NCI-H187 (cell line): ENCODE measurements at regions not wholly inside any gene's neighbourhood (a gene's known extent, or its start where the extent isn't known, plus 50 kb on each side); places are given as distances from the start of the nearest gene placed in this dataset.

ENCODE experiments used
- DNase-seq, 2 experiments: peaks; one replicate each; lab custom pipeline; 2025; lab: John Stamatoyannopoulos, UW

DNA sequence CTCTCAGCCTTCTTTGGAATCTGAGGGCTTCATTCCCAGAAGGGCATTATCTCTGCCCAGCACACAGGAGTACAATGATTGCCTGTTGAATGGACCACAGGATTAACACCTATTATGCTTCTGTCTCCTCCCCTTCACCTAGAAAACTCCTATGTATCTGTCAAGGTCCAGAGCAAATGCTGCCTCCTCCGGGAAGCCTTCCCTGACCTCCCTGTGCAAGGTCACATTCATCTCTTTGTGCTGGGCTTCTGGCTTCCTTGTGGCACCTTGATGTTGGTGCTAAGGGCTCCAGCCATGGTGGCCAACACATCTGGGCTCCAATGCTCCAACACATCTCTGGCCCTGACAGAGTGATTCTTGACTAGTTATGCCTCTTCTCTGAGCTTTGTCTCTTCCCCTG is 49.9 kb upstream of the ATP2B2 start:
- no peak for DNase-seq

DNA sequence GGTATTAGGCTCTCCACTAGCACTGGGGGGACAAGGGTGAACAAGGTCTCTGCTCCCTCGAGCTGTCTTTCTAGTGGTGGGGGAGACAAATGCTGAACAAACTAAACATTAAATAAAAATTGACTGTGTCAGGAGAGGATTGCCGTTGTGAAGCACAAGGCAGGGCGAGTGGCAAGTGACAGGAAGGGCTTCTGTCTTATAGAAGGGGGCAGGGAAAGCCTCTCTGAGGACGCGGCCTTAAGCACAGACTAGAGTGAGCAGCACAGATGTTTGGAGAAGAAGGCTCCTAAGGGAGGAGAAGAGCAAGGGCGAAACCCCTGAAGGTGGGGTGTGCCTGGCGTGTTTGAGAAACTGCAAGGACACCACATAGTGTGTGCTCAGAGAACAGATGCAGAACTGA is 50.9 kb upstream of the ATP2B2 start:
- DNase-seq: no peak

DNA sequence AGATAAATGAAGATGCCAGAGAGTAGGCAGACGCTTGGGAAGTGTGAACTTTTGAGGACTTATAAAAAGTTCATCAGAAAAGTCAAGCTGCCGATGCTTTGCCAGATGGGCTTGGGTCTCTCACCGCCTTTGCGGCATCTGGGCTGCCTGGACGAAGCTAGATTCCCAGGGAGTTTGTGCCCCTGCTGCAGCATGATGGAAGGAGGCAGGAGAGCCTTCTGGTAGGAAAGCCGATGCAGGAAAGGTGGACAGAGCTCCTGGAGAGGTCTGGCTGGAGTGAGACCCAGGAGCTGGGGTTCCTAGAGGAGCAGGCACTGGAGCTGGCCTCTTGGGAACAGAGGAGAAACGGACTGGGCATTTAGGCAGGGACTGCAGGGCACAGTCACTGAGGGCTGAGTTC is 51.9 kb upstream of the ATP2B2 start:
- DNase-seq: no peak

DNA sequence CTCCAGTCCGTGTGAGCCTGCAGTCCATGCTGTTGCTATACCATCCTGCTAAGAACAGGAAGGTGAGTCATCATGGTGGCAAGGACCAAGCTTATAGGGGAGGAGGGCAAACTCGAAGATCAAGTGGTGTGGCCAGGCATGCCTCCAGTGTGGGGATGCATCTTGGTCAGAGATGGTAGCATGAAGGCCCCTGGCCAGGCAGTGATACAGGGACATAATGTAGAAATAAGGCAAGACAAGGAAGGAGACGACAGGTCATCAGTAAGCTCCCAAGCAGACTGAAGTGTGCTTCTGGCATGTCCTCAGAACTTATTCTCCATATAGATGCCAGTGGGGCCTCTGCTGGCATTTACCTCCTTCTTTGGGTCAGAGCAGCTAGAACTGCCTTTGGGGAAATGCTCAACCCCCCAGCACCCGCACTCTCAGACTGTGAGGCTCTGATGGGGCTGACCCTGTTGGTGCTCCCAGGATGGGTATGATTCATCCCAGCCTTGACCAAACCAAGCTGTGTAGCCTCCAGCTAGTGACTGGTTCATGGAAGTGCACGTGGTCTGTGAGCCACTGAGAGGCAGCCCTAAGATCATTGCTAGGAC is 52.5 kb upstream of the ATP2B2 start:
- DNase-seq: no peak

DNA sequence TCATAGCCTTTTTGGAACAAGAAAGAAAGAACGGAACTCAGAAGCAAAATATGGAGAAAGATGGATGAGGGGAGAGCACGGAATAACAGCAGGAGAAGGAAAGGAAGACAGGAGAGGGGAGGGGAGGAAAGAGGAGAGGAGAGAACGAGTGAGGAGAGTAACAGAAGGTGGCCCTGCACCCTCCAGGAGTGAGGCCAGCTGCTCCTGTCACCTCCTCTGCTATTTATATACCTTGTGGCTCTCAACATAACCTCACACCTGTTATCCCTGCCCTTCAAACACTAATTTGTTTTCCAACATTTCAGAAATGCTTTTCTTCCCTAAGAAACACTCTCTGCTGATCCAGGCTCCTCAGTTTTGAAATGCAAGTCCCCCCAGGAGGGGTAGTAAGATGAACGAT is 53.4 kb upstream of the ATP2B2 start:
- no peak for DNase-seq

DNA sequence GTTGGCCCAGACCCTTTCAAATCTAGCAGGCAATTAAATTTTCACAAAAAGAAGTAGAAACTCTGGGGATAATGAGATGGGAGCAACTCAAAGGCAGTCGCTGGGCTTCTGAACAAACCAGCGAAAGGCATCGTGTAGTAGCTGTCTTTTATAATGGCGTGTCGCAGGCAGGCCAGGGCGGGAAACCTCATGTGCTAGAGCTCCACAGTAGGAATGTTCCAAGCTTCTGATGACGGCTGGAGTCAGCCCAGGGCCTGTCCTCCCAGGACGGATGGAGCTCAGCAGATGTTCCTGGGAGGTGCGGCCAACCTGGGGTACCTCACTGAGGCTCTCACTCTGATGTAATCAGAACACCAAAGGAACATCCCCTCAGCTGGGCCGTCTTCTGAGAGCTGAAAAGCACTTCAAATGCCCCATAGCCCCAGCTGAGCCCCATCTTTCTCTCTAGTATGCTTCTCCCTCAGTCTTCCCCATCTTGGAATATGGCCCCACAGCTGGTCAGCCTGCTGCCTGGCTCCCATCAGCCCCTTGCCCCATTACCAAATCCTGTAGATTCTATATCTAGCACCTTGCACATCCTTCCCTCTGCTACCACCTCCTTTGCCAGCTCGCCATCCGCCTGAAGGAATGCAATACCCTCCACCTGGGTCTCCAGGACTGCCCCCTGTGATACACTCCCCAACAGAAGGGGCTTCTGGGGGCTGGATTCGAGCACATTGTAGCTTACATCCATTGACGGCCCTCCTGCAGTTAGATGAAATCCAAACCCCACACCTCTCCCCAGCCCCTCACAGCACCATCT is 54.9 kb upstream of the ATP2B2 start:
- no peak for DNase-seq

DNA sequence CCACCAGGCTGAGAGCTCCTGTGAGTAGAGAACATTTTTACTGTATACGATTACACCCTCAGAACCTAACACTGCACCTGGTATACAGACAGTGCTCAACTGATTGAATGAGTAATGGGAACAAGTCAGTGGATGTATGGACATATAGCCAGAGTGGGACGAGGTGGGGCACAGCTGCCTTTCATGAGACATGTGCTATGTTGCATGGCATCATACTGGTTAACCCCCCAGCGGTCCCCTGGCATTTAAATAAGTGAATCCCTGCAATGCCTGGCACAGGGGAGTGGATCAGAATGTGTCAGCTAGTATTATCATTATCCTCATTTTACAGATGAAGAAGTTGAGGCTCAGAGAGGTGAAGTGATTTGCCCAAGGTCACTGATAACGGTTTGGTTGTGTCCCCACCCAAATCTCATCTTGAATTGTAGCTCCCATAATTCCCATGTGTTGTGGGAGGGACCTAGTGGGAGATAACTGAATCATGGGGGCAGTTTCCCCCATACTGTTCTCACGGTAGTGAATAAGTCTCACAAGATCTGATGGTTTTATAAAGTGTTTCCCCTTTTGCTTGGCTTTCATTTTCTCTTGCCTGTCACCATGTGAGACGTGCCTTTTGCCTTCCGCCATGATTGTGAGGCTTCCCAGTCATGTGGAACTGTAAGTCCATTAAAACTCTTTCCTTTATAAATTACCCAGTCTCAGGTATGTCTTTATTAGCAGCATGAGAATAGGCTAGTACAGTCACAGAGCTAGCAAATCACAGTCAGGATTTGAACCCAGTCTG is 56.0 kb upstream of the ATP2B2 start:
- DNase-seq: no peak

DNA sequence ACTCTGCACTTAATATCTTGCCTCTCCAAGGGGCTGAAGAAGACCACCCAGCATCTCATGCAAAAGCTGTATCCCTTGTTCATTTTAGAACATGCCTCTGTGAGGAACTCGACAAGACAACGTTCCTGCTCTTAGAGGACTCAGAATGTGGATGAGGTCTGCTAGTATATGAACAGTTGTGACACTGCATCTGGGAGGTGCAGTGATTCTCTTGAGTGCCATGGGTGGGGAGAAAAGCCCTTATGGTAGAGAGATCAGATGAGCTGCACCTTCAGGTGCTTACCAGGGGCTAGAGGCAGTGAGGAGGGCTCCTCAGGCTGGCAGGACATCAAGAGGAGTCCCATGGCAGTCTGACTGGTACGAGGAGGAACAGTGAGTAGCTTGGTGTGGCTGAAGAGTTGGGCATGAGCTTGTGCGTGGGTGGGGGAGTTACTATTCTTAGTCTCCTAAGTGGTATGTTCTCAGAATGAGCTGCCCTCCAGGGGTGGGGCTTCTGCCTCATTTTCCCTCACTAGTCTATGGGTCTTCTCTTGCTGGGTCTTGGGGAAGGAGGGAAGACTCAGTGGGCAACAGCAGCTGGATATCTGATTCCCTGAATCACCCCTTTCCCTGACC is 56.7 kb upstream of the ATP2B2 start:
- no peak for DNase-seq

DNA sequence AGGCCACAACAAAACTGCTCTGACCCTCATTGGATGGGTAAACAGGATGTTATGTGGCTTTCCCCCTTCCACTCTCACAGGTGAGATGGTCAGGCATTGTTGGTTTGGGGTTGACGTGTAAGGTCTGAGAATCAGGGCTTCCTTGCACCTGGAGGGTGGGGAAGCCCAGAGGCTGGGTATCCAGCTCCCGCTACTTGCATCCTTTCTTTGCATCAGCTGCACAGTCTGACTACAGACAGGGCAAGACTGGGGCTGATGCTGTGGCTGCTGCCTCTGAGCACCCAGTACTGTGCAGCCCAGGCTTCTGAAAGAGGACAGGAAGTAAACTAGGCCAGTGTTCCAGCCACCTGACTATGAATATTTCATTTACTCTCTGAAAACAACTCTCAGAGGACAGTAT is 58.0 kb upstream of the ATP2B2 start:
- DNase-seq: no peak

DNA sequence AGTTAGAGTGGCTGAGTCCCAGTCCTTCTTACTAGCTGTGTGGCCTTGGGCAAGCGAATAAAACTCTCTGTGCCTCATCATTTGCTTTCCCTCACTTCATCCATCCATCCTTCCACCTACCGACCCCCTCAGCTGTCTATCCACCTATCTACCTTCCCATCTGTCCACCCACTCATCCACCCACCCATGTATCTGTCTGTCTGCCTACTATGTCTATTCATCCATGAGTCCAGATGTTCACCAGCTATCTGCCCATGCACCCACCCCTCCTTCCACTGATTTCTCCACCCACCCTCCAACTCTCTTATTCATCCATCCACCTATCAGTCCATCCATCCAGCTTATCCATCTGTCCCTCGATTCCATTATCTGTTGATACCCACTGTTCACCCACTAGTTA is 60.4 kb upstream of the ATP2B2 start:
- no peak for DNase-seq

DNA sequence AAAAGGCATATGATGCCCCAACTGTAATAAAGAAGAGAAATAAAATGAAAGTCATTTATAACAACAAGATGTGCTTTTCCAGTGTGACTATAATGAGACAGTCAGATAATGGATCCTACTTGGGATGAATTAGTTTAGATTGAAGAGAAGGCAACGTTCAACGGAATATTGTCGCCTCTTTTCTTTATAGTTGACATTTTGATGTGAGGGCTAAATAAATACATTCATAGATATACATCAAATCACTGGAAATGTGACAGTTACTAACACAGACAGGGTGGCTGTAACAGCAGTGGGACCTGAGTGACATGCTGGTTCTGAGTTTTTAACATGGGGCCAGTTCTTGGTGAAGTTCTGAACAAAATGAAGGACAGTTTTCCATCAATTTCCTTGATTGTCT is 61.1 kb upstream of the ATP2B2 start:
- no peak for DNase-seq

DNA sequence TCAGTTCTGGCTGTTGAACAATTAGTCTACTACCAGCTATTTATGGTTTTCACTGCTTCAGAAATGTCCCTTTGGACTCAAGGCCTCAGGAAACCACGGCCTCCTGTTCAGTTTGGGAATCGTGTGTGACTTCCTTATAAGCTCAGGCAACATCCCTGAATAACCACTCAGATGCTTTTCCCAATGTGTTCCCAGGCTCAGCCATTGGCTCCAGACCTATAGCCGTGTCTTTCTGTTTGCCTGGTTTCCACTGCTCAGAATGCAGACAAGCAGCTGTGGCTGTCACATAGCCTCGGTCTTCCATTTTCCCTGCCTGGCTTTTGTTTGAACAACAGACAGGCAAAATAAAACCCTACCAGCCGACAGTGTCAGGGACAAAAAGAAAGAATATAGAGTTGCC is 63.2 kb upstream of the ATP2B2 start:
- DNase-seq: no peak

DNA sequence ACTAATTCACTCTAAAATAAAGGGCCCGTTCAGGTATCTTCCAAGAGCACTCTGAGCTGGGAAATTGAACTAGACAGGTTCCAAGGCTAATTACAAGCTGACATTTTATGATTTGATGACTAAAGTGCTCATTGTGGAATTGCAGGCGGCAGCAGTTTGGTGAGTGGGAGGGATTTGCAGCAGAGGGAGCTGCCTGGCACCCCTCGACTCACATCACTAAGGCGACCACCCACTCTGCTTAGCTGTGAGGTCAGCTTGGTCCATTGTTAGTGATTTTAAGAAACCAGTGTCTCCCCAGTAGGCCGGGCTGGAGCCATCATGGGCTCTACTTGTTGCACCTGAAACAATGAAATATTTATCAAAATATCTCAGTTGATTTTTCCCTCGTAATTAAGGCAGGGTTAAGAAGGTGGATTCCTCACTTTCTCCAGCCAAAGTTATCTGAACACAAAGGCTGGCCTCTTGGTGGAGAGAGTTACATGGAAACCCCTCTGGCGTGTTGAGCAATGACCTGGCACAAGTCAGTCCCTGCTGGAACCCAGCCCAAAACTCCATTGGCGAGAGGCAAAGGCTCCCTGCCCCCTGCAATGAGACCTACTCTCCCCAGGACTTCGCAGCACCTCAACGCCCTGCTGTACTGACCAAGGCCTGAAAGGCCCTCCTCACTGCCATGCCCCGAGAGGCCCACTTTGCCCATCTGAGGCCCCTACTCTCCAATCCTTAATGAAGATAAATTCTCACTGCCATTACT is 65.0 kb upstream of the ATP2B2 start:
- no peak for DNase-seq

DNA sequence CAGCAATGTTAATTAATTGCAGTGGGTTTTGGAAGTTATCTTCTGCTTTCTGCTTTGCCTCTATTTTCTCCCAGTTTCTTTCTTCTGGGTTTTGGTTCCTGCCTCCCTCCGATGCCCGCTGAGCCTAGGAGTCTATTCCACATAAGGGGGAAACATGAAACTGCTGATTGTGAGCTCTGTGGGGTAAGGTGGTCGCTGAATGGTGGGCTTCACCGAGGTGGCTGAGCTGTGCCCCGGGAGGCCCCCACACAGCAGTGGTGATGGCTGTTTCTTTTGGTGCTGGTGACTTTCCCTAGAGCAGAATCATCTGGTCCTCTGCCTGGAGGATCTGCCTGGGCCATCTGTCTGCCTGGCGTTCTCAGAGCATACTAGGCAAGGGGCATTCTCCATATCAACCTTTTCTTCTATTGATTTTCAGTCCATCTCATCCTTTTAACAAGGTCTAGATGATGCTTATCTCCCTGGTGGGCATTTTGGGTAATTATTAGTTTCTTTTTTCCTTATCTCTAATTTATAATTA is 68.8 kb upstream of the ATP2B2 start:
- DNase-seq: no peak

DNA sequence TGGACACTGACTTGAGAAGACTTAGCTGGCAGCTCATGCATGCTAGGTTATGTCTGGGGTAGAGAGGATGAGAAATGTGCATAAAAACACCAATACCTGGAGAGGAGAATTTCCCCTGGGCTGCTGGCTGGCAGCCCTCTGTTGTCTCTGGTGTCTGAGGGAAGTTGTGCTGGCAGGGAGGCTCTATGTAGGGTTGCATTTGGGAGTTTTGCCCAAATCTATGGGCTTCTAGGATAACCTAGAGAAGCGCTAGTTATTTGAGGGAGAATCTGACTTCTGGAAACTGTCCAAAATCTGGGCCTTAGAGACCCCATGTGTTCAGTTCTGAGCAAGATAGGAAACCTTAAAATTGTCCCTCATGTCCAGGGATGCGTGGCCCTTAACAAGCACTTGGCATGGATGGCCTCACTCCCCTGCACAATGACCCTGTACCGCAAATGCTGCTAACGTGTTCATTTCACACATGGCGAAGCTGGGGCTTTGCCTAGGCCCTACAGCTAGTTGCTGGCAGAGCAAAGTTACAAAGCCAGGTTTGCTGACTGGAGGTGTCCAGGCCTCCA is 70.3 kb upstream of the ATP2B2 start:
- no peak for DNase-seq

DNA sequence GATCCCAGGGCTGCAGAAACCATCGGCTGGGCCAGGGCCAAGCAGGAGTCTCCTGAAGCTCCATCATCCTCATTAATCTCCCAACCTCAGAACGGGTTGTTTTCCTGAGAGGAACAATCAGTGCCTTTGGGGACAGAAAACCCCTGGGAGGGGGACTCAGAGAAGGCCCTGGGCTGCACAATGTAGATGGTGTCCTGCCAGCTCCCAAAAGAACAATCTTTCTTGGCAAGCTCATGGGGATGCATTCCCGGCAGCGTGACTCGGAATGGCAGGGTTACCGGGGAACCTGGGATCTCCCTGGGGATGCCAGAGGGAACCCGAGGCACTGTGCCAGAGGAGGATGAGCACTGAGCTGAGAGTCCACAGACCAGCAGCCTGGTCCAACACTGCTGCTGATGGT is 72.1 kb upstream of the ATP2B2 start:
- no peak for DNase-seq

DNA sequence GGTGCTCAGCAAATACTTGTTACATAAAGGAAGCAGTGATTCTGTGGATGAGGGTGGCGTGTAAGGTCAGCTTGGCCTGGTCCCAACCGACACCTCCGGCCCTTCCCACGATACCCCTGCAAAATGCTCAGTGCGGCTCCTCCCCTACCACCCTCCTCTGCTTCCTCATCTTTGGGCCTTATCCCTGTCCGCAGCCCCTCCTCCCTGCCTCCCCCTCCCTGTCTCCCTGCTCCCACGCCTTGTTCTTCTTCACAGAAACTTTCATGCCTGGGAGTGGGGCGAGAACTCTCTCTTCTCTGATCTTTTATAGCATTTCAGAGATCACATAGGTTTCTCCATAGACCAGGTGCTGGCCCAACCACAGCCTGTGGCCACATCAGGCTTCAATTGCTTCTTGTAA is 75.0 kb upstream of the ATP2B2 start:
- DNase-seq: no peak

DNA sequence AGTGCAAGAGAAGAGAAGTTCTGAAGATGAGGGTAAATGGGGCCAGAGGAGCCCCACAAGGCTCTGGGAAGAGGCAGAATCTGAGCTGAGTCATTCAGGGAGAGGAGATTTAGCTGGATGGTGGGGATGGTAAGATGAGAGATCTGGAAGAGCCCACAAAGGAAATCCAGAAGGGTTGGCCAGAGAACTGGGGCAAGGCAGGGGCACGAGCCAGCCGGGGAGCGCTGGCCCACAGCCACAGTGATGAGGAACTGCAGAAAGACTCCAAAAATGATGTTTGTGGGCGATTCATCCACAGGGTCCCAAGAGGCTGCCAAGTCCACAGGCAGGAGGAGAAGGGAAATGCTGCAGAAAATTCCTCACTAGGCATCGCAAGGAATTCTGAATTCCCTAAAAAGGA is 75.9 kb upstream of the ATP2B2 start:
- DNase-seq: no peak

DNA sequence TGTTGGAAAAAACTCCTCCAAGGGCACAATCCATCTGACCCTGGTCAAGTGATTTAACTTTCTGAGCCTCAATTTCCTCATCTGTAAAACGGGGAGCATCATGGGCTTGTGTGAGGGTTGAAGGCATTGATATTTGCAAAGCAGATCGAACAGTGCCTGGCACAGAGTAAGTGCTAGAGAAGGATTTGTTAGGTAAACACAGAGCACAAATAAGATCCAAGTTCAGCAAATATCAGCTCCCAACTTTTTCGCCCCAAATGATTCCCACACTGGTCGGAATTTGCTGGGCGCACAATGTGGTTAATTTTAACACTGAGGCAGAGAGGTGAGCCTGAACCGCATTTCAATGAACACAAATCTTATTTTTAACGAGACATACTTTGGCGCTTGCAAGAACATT is 76.3 kb upstream of the ATP2B2 start:
- no peak for DNase-seq

DNA sequence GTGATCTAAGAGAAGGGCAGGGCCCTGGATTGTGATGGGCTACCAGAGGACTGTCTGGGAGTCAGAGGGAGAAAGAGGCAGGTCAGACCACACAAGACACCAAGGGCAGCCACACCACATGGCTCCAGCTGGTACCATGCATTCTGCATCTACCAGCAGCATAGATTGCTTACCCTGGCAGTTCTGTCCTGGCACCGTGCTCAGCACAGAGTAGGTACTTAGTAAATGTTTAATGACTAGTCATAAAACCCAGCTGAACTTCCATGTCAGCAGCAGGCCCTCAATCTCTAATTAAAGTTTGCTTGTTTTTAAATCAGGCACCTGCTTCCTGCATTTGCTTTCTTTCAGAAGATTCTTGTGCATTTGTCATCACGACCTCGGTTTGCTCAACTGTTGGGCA is 77.3 kb upstream of the ATP2B2 start:
- no peak for DNase-seq
